ENCODE measurements at regions not wholly inside any gene's neighbourhood (a gene's known extent, or its start where the extent isn't known, plus 50 kb on each side); places are given as distances from the start of the nearest gene placed in this dataset.

DNA sequence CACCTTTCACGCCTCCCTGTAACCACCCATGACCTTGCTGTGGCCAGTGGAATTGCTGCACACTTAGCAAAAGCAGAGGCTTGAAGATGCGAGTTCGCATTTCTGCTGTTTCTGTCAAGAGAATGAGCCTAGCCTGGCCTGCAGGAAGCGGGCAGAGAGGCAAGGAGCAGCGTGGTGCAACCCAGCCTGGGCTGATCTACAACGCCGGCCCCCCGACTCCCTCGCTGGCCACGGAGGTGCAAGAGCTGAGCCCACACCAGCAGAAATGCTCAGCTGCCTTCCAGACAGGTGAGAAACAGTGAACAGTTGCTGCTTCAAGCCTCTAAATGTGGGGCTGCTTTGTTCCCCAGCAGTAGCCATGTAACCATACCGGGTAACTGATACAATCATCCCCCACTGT, 116.4 kb downstream of the NCOR2 start:
- H3K9me3 ChIP-seq (replicated peaks; ENCODE audit: control insufficient read depth, insufficient read depth, low read length): no peaks in the 10 kb centered on the region
- ATAC-seq (no peak), FAIRE-seq (no peak), DNase-seq (ENCODE audit: low read depth, low spot score) (no peak)
- no peak overlapping the region for H3K27ac ChIP-seq (ENCODE audit: control insufficient read depth, insufficient read depth)
- no TSS peak for BruUV-seq (replicated peaks)
- H3K4me1 ChIP-seq (ENCODE audit: control insufficient read depth, insufficient read depth, low read length): peaks cover 39% of the 10 kb centered on the region
- ChIA-PET RAD21 (ENCODE audit: unreplicated experiment) (no interaction called here), SMC1A (ENCODE audit: uncharacterized antibody, unreplicated experiment) (interaction anchor here (1.0 kb wide), 1 partner anchor 16 kb away, joined by 3 read pairs; no protein-coding TSS in a partner anchor), CTCF (no interaction called here), POLR2A (no interaction called here)
- H3K4me3 ChIP-seq: no peak overlapping the region
- 97% methylated on average over 11 of the region's 11 CpGs for WGBS (ENCODE audit: insufficient coverage, insufficient replicate concordance, low lambda C conversion rate, missing lambda C conversion rate)
- no peaks in the 10 kb centered on the region for H4K20me1 ChIP-seq (ENCODE audit: control insufficient read depth, insufficient read depth)
- no peak overlapping the region for H3K9ac ChIP-seq (ENCODE audit: control insufficient read depth, insufficient read depth, low read length)
- peaks cover 46% of the 10 kb centered on the region for H3K79me2 ChIP-seq (ENCODE audit: control insufficient read depth, insufficient read depth, low read length)
- no peaks in the 10 kb centered on the region for H3K27me3 ChIP-seq (replicated peaks in 1 of 2; ENCODE audit: control insufficient read depth in 2 of 2, insufficient read depth in 2 of 2, low read length in 1 of 2)
- peaks cover 8 to 25% of the 10 kb centered on the region in 2 experiments; a peak in 3 of 4 replicates for H3K36me3 ChIP-seq (ENCODE audit: control insufficient read depth in 2 of 2, insufficient read depth in 2 of 2, low read length in 1 of 2)
- no peak for TF ChIP-seq NR2C1 (IDR thresholded peaks at IDR 0.05)
- no peak for TF ChIP-seq KLF5 (IDR thresholded peaks at IDR 0.05; ENCODE audit: partially characterized antibody)
- no peak for TF ChIP-seq MEF2B (IDR thresholded peaks at IDR 0.05; ENCODE audit: partially characterized antibody, poor library complexity, severe bottlenecking)
- TF ChIP-seq RAD51 (IDR thresholded peaks at IDR 0.05): no peak
- TF ChIP-seq, protein P1, sequence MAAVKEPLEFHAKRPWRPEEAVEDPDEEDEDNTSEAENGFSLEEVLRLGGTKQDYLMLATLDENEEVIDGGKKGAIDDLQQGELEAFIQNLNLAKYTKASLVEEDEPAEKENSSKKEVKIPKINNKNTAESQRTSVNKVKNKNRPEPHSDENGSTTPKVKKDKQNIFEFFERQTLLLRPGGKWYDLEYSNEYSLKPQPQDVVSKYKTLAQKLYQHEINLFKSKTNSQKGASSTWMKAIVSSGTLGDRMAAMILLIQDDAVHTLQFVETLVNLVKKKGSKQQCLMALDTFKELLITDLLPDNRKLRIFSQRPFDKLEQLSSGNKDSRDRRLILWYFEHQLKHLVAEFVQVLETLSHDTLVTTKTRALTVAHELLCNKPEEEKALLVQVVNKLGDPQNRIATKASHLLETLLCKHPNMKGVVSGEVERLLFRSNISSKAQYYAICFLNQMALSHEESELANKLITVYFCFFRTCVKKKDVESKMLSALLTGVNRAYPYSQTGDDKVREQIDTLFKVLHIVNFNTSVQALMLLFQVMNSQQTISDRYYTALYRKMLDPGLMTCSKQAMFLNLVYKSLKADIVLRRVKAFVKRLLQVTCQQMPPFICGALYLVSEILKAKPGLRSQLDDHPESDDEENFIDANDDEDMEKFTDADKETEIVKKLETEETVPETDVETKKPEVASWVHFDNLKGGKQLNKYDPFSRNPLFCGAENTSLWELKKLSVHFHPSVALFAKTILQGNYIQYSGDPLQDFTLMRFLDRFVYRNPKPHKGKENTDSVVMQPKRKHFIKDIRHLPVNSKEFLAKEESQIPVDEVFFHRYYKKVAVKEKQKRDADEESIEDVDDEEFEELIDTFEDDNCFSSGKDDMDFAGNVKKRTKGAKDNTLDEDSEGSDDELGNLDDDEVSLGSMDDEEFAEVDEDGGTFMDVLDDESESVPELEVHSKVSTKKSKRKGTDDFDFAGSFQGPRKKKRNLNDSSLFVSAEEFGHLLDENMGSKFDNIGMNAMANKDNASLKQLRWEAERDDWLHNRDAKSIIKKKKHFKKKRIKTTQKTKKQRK (IDR thresholded peaks at IDR 0.05; ENCODE audit: low read depth, low read length): no peak
- TF ChIP-seq ZZZ3 (IDR thresholded peaks at IDR 0.05; ENCODE audit: control insufficient read depth, insufficient read length, low read depth): no peak
- in situ Hi-C loops (cut with MboI) (no loop called here), intact Hi-C loops (cut with micrococcal nuclease; ENCODE audit: unreplicated experiment) (loop anchor here (5.0 to 10.0 kb wide), 4 partner anchors 41 to 296 kb away; no protein-coding TSS in a partner anchor)
- H3K4me2 ChIP-seq (ENCODE audit: control insufficient read depth, insufficient read depth): no peak overlapping the region
- no peak overlapping the region for H2AFZ ChIP-seq (ENCODE audit: control insufficient read depth, low read depth, low read length)

Measured in GM12878 (cell line).